ENCODE measurements at regions not wholly inside any gene's neighbourhood (a gene's known extent, or its start where the extent isn't known, plus 50 kb on each side); places are given as distances from the start of the nearest gene placed in this dataset.
A peak's percentile ranks its signal among the peaks of the same experiment; 100 is the strongest.

GRCh38 chr6:1197309-1197708 lies 114.6 kb upstream of the FOXQ1 start:
- ATAC-seq (ENCODE audit: insufficient read depth, low read depth) (no peak), DNase-seq (no peak)
- Histone ChIP-seq H2AFZ (ENCODE audit: low read depth, low read length) (no peak overlapping the region), H3K9me3 (ENCODE audit: insufficient read depth, low read length, severe bottlenecking) (no peaks in the 10 kb centered on the region), H3K27me3 (ENCODE audit: insufficient read depth, low read length, poor library complexity) (peaks cover 8% of the 10 kb centered on the region), H3K27ac (ENCODE audit: low read length) (no peak overlapping the region), H3K9ac (ENCODE audit: low read depth, low read length) (no peak overlapping the region), H3K4me1 (ENCODE audit: insufficient read depth, low read length) (no peaks in the 10 kb centered on the region), H3K79me2 (ENCODE audit: insufficient read depth, low read length) (no peaks in the 10 kb centered on the region), H3K4me3 (ENCODE audit: low read depth in 1 of 2, low read length in 2 of 2) (no peak overlapping the region), H3K36me3 (ENCODE audit: insufficient read depth, low read length) (no peaks in the 10 kb centered on the region), H3K4me2 (ENCODE audit: insufficient read depth, low read length) (no peak overlapping the region), H4K20me1 (ENCODE audit: insufficient read depth, low read length) (no peaks in the 10 kb centered on the region)
- no peak for TF ChIP-seq EZH2 (IDR thresholded peaks at IDR 0.05; ENCODE audit: borderline replicate concordance, low read depth, low read length, severe bottlenecking)
- no peak for TF ChIP-seq CTCF (IDR thresholded peaks at IDR 0.05; ENCODE audit: borderline replicate concordance, extremely low read depth, low read length, poor library complexity, severe bottlenecking)

- H3K4me3 ChIP-seq (ENCODE audit: low read depth in 1 of 2, low read length in 2 of 2), result no peak overlapping the region
- H2AFZ ChIP-seq (ENCODE audit: low read depth, low read length), result no peak overlapping the region
- no peaks in the 10 kb centered on the region for H3K36me3 ChIP-seq (ENCODE audit: insufficient read depth, low read length)
- DNase-seq, result no peak
- ATAC-seq (ENCODE audit: insufficient read depth, low read depth), result no peak
- H3K9ac ChIP-seq (ENCODE audit: low read depth, low read length), result no peak overlapping the region
- no peak overlapping the region for H3K27ac ChIP-seq (ENCODE audit: low read length)
- no peaks in the 10 kb centered on the region for H3K79me2 ChIP-seq (ENCODE audit: insufficient read depth, low read length)
- TF ChIP-seq CTCF (IDR thresholded peaks at IDR 0.05; ENCODE audit: borderline replicate concordance, extremely low read depth, low read length, poor library complexity, severe bottlenecking), result no peak
- no peak for TF ChIP-seq EZH2 (IDR thresholded peaks at IDR 0.05; ENCODE audit: borderline replicate concordance, low read depth, low read length, severe bottlenecking)
- H3K9me3 ChIP-seq (ENCODE audit: insufficient read depth, low read length, severe bottlenecking), result no peaks in the 10 kb centered on the region
- no peak overlapping the region for H3K4me2 ChIP-seq (ENCODE audit: insufficient read depth, low read length)
- peaks cover 3% of the 10 kb centered on the region for H3K27me3 ChIP-seq (ENCODE audit: insufficient read depth, low read length, poor library complexity)
- no peaks in the 10 kb centered on the region for H4K20me1 ChIP-seq (ENCODE audit: insufficient read depth, low read length)
- no peaks in the 10 kb centered on the region for H3K4me1 ChIP-seq (ENCODE audit: insufficient read depth, low read length)
Measured at GRCh38 chr6:1191141-1191630, 120.7 kb upstream of the FOXQ1 start.

- H3K36me3 ChIP-seq (ENCODE audit: insufficient read depth, low read length), result no peaks in the 10 kb centered on the region
- TF ChIP-seq EZH2 (IDR thresholded peaks at IDR 0.05; ENCODE audit: borderline replicate concordance, low read depth, low read length, severe bottlenecking) (no peak), CTCF (IDR thresholded peaks at IDR 0.05; ENCODE audit: borderline replicate concordance, extremely low read depth, low read length, poor library complexity, severe bottlenecking) (no peak)
- no peak for DNase-seq
- H3K9me3 ChIP-seq (ENCODE audit: insufficient read depth, low read length, severe bottlenecking), result no peaks in the 10 kb centered on the region
- H3K4me1 ChIP-seq (ENCODE audit: insufficient read depth, low read length), result no peaks in the 10 kb centered on the region
- peaks cover 3% of the 10 kb centered on the region for H3K27me3 ChIP-seq (ENCODE audit: insufficient read depth, low read length, poor library complexity)
- no peak overlapping the region for H3K27ac ChIP-seq (ENCODE audit: low read length)
- H3K4me2 ChIP-seq (ENCODE audit: insufficient read depth, low read length), result no peak overlapping the region
- no peak overlapping the region for H2AFZ ChIP-seq (ENCODE audit: low read depth, low read length)
- no peaks in the 10 kb centered on the region for H3K79me2 ChIP-seq (ENCODE audit: insufficient read depth, low read length)
- no peak overlapping the region for H3K4me3 ChIP-seq (ENCODE audit: low read depth in 1 of 2, low read length in 2 of 2)
- H3K9ac ChIP-seq (ENCODE audit: low read depth, low read length), result no peak overlapping the region
- no peaks in the 10 kb centered on the region for H4K20me1 ChIP-seq (ENCODE audit: insufficient read depth, low read length)
- peak; percentile 67 for ATAC-seq (ENCODE audit: insufficient read depth, low read depth)
Measured at GRCh38 chr6:1190366-1190765, 121.5 kb upstream of the FOXQ1 start.

GRCh38 chr6:1188199-1188598 lies 123.7 kb upstream of the FOXQ1 start:
- Histone ChIP-seq H3K4me1 (ENCODE audit: insufficient read depth, low read length) (no peaks in the 10 kb centered on the region), H3K4me3 (ENCODE audit: low read depth in 1 of 2, low read length in 2 of 2) (no peak overlapping the region), H3K9ac (ENCODE audit: low read depth, low read length) (no peak overlapping the region), H3K9me3 (ENCODE audit: insufficient read depth, low read length, severe bottlenecking) (no peaks in the 10 kb centered on the region), H2AFZ (ENCODE audit: low read depth, low read length) (no peak overlapping the region), H3K27me3 (ENCODE audit: insufficient read depth, low read length, poor library complexity) (peaks cover 13% of the 10 kb centered on the region), H3K4me2 (ENCODE audit: insufficient read depth, low read length) (no peak overlapping the region), H4K20me1 (ENCODE audit: insufficient read depth, low read length) (no peaks in the 10 kb centered on the region), H3K27ac (ENCODE audit: low read length) (no peak overlapping the region), H3K79me2 (ENCODE audit: insufficient read depth, low read length) (no peaks in the 10 kb centered on the region), H3K36me3 (ENCODE audit: insufficient read depth, low read length) (no peaks in the 10 kb centered on the region)
- ATAC-seq (ENCODE audit: insufficient read depth, low read depth) (no peak), DNase-seq (no peak)
- TF ChIP-seq EZH2 (IDR thresholded peaks at IDR 0.05; ENCODE audit: borderline replicate concordance, low read depth, low read length, severe bottlenecking) (no peak), CTCF (IDR thresholded peaks at IDR 0.05; ENCODE audit: borderline replicate concordance, extremely low read depth, low read length, poor library complexity, severe bottlenecking) (no peak)

Measured in DND-41 (cell line).